ENCODE measurements at regions not wholly inside any gene's neighbourhood (a gene's known extent, or its start where the extent isn't known, plus 50 kb on each side); places are given as distances from the start of the nearest gene placed in this dataset.
"Not testable (repeated sequence)": the region's sequence is repeated elsewhere in the genome, so short reads cannot be mapped to it uniquely, and the experiment has no call there.

DNA sequence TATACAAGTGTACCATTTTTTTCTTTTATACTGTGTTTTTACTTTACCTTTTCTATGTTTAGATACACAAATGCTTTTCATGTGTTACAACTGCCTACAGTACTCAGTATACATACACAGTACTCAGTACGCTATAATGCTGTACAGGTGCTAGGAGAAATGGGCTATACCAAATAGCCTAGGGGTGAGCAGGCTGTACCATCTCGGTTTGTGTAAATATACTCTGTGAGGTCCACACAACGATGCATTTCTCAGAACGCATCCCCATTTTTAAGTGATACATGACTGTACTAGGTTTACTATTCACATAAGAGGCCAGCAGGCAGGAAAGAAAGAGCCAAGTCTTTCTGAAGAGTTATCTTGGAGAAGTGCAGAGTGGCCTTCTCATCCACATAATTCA, 426.4 kb upstream of the MTPN start:
- no peak for DNase-seq

DNA sequence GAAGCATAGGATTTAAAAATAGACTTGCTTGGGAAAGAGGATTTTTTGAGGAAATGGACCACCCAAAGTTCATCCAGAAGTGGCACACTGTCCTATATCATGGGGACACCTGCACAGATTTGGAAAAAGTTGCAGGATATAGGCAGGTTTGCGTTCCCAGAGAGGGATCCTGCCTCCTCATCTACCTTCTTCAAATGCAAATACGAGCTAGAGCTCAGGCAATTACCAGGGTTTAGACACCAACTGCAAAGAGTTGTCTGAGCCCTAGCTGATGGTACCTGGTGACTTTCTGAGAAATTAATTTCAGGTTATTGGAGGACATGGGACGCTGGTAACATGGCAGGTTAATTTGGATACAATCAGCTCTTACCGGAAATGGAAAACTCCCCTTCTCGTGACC, 423.7 kb upstream of the MTPN start:
- DNase-seq, result no peak

DNA sequence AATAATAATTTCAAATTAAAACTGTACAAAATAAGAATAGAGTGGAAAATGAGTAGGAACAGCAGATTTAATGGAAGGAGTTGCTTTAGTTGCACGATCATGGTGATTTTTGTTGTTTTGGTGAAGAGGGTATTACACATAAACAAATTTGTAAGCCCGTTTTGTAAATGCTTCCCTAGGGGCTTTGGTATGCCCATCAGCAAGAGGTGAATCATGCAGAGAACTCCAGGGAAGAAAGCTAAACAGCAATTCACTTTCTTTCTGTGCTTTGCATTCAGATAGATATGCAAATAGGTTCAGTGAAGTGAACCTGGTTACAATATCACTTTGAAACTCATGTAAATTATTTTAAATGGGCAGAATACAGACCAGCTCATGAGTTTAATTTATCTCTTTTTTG, 422.2 kb upstream of the MTPN start:
- DNase-seq, result no peak

DNA sequence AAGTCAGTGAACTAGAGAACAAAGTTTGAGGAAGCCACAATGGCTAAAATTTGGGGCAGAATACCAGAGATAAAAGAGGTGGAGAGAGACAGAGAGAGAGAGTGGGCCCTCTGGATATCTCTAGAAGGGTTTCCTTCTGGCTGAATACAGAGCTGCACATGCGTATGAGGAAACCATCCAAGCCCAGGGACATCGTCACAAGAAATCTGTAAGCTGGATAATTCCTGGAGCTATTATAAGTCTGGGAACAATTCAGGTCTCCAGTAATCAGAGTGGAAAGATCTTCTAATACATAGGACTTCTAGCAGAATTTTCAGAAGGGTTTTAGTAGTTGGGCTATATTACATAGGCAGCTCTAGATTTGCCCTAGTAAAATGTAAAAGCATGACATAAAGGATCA, 415.7 kb upstream of the MTPN start:
- DNase-seq, result no peak

DNA sequence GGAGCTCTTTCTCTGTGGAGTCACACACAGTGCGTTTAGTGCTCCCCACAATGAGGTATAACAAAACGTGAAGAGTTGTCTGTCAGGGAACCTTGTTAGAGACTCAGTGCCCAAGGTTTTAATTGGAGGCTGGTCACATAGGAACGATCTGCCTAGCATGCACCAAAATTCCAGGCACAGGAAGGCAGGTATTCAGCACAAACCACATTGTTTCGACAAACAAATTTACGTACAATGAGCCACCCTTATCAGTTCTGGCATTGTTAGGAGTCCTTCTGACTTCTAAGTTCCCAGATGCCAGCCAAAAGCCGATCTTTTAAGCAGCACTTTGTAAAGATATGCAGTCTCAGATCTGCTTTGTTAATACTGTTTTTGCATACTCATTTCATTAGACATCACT, 414.2 kb upstream of the MTPN start:
- no peak for DNase-seq

DNA sequence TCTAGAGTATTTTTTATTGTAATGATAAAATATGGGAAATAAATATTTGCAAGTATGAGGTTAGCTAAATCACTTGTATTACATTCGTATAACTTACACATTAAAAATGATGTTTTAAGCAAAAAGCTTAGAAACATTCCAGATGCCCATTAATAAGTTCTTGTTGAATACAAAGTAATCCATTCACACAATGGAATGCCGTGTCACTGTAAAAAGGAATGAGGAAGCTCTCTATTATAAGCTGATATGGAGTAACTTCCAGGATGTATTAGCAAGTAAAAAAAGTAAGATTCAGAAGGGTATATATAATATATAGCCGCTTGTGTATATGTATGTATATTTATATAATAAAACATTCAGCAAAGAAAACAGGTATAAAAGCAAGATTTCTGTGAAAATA, 412.8 kb upstream of the MTPN start:
- no peak for DNase-seq

DNA sequence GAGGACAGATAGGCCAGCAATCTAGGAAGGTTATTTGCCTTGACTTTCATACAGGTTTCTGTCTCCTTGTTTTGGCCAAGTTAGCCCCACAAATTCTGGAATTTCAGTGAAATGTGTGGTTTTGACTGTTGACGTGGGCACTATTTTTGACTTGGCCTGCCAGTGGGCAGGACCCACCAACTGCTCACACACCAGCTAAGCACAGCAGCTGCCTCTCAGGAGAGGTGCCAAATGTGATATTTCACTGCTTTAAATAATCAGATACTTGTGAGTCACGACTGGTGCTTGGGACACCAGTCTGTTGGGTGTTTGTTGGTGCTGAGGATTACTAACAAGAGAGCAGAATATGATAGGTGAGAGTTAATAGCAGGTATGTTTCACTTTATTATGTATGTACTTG, 409.7 kb upstream of the MTPN start:
- DNase-seq, result no peak

DNA sequence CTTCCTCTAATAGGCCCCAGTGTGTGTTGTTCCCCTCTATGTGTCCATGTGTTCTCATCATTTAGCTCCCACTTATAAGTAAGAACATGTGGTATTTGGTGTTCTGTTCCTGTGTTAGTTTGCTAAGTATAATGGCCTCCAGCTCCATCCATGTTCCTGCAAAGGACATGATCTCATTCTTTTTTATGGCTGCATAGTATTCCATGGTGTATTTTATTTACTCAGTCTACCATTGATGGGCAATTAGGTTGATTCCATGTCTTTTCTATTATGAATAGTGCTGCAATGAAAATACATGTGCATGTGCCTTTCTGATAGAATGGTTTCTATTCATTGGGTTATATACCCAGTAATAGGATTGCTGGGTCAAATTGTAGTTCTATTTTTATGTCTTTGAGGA, 394.2 kb upstream of the MTPN start:
- DNase-seq, result not testable (repeated sequence)

DNA sequence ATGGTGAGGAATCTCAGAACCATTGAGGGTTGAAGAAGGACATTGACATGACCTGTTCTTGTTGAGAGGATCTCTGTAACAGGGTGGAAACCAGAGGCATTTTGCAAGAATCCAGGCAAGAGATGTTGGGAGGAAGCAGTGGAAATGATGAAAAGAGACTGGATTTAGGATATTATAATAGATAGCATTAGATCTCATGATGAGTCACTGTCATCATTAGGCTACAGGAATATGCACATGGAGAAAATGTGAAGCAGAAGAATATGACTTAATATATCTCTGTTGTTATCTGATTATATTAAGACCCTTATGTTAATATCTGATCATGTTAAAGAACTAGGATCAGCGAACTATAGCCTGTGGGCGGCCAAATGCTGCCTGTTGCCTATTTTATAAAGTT, 393.0 kb upstream of the MTPN start:
- DNase-seq, result no peak

DNA sequence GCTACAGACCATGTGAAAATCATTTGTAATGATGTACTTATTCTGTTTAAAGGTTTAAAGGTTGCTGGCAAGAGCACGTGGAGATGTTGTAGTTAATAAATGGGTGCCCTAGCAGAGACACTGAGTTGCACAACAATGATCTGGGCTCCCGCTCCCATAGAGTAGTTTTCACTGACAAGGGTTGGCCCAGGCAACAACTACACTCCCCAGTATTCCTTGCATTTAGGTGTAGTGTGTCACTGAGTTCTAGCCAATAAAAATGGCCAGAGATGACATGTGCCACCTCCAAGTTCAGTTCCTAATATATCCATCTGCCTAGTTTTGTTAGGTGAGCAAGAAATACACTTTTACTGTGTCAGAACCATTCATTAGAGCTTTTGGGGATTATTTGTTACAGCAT, 392.1 kb upstream of the MTPN start:
- DNase-seq, result no peak

DNA sequence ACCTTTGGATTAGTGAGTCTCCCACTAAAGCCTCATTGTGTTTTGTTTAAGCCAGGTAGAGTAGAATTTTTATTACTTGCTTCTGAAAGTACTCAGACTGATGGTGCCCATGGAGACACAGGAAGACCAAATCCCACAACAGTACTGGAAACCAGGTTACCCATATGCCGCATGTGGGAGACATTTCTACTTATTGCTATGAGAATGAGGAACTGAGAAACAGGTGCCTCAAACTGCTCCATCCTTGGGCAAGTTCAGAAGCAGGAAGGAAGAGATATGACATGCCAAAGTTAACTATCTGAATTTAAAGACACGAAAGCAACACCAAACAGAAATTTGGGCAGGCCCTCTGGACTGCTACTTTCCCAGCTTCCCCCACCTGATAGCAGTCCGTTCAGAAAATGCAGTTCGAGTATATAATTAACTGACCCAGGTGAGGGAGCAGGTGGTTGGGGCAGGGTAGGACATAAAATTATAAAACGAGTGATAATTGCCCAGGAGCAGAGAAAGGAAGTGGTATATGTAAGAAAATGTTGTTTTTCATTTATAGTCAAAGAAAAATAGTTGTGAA, 382.3 kb upstream of the MTPN start:
- DNase-seq, result no peak

DNA sequence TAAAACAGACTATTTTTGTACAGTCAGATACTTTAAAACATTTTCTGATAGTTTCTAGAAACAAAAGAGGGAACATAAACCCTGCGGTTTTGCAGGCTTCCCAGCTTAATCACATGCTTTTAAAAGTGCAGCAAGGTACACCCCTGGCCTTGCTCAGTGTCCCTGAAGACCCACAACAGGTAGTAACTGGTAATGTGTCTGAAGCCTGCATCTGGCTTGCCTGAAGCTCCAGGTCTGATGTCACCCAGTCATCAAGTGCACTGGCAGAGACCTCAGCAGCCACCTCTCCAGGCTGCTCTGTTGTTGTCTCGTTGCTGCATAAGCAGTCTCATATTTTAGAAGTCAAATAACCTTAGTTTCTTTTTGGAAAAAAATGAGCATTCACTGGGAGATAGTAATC, 376.1 kb upstream of the MTPN start:
- DNase-seq, result no peak

DNA sequence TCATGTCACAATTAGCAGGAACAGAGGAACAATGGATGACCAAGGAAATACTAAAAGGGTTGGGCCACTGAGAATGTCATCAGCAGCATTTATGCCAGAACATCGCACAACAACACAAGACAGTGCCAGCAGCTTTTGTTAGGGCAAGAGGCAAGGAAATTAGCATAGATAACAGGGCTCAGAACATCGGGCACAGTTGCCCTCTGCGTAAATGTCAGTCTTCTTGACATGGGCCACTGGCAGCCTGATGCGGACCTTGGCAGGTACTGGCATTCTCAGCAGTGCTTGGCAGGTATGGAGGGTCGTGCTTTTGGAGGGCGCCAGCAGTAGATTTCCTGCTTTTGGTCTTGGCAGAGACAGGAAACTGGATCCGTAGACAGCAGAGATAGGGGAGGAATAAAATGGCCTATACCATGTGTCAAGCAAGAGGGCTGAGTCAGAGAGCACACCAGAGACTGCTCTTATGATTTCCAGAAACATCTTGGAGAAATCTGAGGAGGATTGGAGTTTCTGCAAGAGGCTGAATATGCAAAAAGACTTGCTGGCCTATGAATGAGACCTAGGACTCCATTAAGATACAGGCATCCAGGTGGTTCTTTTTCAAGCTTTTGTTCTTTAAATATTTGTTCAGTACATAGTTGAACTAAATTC, 371.5 kb upstream of the MTPN start:
- DNase-seq, result no peak

DNA sequence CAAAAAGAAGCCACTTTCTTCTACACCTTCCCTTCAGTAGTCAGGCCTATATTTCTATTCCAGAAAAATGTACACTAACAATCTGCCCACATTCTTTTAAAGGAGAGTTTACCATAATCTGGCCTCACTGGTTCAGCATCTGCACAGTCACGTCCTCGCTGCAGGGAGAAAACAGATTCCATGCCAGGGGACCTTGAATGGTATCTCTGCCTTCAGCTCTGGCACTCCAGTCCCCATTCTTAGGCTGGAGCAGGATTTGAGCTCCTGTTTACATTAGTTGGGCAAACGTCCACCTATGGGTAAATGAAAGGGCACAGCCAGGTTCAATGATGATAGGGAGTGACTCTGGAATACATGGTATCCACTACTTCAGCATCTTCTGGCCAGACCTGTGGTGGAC, 371.0 kb upstream of the MTPN start:
- DNase-seq, result no peak

DNA sequence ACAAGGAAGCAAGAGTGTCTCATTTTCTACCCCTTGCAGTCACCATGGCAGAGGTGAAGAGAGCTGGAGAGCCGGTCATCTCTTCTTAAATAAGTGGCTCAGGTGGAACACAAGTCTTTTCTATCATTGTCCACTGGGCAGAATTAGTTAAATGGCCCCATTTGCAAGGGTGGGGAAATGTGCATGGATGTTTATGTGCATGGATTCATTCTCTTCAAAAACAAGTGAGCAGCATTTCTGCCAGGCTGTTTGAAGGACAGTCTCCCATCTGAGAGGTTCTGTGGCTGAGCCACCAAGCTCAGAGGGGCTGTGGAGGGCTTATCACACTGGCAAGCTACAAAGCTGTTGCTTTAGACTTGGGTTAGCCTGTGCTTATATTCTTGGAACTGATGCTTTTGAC, 370.3 kb upstream of the MTPN start:
- no peak for DNase-seq

DNA sequence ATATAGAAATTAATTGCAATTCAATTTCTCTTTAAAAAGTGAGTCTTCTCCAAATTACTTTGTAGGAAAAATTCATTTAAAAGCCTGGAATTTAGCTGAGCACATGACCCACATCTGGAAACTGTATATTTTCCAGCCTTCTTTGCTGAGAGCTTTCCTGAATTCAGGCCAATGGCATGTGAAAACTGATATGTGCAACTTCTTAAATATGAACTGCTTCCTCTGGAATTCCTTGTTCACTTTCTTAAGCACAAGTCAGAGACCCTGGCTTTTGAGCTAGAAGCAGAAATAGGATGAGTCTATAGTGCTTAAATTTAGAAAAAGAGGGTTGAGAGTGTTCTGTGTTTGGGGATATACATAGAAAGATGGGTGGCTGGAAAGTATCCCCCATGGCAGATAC, 365.1 kb upstream of the MTPN start:
- DNase-seq, result no peak

DNA sequence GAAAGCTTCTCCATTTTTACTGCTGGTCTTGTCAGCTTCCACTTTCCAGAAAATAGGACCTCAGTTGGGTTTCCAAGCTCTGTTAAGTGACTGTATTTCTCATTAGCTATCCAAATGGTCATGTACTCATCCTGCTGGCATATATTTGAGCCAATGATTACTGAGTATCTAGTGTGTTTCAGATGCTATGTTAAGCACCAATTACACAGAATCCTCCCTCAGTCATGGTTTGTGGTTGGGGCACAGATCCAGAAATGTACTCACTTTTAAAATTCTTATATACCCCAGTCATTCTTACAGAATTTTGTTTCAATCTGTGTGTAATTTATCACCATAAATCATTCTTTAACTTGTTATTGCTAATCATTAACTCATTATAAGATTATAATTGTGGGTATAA, 362.3 kb upstream of the MTPN start:
- no peak for DNase-seq

DNA sequence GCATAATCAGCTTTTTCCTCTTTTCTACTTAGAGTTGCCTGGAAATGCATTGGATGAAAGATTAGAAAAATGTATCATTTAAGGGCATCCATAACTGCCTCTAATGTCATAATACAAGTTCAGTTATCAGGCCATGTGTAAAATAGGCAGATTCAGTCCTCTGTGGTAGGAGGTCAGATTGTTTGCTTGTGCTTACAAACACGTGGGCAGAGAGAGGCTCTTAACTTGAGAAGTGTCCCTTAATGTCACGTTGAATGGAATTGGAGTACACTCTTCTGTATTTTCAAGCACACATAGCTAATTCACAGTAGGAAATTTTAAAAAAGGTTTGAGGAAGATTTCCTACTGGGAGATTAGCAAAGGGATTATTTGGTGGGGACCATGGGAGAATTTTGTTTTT, 359.8 kb upstream of the MTPN start:
- DNase-seq, result no peak

DNA sequence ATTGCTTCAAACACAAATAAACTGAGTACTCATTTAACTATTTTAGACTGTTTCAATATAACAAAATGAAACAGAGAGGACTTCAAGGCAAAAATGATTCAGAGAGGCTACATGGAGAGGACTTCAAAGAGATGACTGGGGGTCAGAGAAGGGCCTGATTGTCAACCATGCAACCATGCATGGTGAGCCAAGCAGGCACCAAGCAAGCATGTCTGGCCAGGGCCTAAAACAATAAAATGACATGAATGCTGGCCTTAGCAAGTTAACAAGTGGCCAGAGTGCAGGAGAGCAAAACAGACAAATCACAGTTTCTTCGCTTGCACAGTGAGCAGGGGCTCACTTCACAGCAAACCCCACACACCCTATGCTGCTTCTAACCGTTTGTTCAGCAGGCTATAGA, 356.5 kb upstream of the MTPN start:
- DNase-seq, result no peak

DNA sequence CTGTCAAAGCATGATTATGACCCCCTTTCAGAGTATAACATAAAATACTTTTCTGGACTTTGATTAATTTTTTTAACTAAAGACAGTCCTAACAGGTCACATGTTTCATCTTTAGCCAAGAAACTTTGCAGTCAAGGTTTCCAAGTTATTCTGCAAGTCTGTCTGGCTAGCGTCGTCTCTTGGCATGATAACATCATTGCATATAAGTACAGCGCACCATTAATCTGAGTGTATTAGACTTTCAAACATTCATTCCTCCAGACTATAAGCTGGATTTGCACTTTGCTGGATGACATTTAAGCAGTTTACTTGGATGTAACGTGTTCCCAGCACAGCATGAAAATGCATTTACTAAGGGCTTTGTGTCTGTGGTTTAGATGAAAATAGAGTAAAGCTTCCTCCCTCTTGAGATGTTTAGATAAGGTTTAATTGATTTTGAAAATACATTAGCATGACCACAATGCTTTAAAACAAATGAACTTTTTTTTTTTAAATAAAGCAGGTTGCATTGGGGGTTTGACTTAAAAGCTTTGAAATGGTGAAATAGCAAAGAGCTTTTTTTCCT, 349.0 kb upstream of the MTPN start:
- DNase-seq, result no peak

DNA sequence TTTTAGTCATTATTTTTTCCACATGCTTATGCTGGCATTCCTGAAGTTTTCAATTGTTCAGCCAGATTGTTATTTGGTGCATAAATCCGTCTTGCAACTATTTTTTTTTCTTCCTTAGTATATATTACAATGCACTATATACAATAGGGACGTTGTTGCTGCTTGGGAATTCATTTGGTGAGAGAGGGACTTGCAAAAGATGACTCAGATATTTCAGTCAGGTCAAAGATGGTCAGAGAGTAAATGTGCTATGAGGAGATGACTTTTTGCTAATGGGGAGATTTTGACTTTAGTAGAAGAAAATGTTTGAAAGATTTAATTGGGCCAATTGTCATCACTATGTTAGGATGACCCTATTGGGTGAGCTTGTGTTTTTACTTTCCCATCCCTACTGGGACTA, 348.4 kb upstream of the MTPN start:
- no peak for DNase-seq

DNA sequence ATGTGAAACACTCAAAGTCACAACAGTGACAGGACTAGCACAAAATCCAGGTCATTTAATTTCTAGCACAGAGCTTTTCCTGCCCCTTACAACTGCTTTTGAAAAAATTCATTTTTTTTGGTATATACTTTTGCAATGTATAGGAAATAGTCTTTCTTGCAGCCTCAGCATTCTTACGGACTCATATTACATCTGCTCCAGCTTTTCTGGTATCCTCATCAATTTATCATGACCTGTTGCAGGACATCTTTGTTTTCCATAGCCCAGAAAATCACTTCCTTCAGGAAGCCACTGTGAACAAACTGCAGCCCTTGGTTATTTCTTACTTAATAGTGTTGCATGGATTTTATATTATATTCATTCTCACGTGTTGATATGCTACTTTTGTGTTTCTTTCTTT, 347.9 kb upstream of the MTPN start:
- no peak for DNase-seq

DNA sequence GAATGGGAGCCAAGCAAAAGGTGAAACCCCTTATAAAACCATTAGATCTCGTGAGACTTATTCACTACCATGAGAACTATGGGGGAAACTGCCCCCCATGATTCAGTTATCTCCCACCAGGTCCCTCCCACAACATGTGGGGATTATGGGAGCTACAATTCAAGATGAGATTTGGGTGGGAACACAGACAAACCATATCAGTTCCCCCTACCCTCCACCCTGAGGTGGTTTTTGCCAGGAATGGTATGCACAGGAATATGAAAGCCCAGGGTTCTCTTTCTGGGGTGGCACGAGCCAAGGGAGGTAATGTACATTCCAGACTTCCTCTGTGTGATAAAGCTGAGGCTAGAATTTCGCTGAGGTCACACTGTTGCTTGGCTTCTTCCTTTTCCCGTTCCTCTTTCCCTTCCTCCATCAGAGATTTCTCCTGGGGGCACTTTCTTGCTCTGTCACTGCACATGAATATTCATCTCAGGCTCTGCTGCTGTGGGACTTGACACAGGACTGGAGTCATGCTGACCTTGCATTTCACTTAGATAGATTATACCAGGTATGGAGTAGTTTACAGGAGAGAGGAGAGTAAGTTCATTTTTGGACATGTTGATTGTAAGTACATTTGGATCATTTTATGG, 347.0 kb upstream of the MTPN start:
- no peak for DNase-seq

DNA sequence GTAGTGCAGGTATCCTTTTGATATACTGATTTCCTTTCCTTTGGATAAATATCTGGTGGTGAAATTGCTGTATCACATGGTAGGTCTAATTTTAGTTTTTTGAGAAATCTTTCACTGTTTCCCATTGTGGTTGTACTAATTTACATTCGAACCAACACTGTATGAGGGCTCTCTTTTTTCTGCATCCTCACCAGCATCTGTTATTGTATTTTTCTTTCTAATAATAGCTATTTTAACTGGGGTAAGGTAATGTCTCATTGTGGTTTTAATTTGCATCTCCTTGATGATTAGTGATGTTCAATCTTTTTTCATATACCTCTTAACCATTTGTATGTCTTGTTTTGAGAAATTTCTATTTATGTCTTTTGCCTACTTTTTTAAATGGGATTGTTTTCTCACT, 335.4 kb upstream of the MTPN start:
- DNase-seq, result no peak

DNA sequence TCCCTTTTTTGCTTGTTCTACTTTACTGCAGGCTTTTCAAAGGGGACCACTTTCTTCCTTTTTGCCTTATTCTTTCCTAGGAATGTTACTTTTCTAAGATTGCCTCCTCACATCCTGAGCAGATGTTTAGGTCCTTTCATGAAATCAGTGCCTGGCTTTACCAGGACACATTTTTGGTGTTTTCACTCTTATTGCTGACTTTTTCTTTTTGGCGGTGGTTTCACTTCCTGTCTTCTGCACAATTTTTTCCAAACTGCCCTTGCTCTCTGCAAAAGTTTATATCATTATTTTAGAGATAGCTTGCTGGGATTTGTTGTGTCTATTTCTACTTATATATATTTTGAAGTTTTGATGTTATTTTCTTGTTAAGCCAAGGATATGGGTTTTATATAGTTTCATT, 332.2 kb upstream of the MTPN start:
- DNase-seq, result no peak
